OCI-LY3 (cell line): ENCODE measurements at regions not wholly inside any gene's neighbourhood (a gene's known extent, or its start where the extent isn't known, plus 50 kb on each side); places are given as distances from the start of the nearest gene placed in this dataset.

Source experiments
- EZH2phosphoT487 ChIP-seq: fragments of 200-600 bp; shearing (Covaris generic); IDR thresholded peaks from 2 replicates; pipeline ENCODE4 v1.6.1; 2018; ENCODE audit warnings: antibody characterized with exemption, mixed run types, low read depth
- TF ChIP-seq, protein P1 (sequence below): fragments of 200-600, 300-600 bp; sonication (generic); IDR thresholded peaks from 2 replicates; pipeline ENCODE4 v1.5.1; 2014; ENCODE audit warnings: antibody characterized with exemption, low read length, low read depth

DNA sequence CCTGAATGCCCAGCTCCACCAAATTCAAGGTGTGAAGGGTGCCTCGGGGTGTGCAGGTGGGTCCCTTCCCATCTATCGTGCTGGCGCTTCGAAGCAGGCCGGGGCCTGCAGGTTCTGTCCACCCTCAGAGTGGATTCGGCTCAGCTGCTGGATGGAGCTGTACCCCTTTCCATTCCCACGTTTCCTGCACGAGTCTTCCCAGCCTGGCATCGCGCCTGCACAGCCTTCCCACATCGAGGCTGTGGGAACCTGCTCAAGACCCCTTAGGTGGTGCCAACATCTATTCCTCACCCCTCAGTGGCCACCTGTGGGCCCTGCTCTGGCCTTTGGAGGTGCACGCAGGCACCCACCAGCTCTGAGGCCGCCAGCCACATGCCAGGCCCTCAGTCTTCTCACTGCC is 65.7 kb downstream of the PDCL3 start:
- TF ChIP-seq, protein P1, sequence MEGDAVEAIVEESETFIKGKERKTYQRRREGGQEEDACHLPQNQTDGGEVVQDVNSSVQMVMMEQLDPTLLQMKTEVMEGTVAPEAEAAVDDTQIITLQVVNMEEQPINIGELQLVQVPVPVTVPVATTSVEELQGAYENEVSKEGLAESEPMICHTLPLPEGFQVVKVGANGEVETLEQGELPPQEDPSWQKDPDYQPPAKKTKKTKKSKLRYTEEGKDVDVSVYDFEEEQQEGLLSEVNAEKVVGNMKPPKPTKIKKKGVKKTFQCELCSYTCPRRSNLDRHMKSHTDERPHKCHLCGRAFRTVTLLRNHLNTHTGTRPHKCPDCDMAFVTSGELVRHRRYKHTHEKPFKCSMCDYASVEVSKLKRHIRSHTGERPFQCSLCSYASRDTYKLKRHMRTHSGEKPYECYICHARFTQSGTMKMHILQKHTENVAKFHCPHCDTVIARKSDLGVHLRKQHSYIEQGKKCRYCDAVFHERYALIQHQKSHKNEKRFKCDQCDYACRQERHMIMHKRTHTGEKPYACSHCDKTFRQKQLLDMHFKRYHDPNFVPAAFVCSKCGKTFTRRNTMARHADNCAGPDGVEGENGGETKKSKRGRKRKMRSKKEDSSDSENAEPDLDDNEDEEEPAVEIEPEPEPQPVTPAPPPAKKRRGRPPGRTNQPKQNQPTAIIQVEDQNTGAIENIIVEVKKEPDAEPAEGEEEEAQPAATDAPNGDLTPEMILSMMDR = no peak
- no peak for TF ChIP-seq EZH2phosphoT487
